ENCODE measurements at regions not wholly inside any gene's neighbourhood (a gene's known extent, or its start where the extent isn't known, plus 50 kb on each side); places are given as distances from the start of the nearest gene placed in this dataset.

DNA sequence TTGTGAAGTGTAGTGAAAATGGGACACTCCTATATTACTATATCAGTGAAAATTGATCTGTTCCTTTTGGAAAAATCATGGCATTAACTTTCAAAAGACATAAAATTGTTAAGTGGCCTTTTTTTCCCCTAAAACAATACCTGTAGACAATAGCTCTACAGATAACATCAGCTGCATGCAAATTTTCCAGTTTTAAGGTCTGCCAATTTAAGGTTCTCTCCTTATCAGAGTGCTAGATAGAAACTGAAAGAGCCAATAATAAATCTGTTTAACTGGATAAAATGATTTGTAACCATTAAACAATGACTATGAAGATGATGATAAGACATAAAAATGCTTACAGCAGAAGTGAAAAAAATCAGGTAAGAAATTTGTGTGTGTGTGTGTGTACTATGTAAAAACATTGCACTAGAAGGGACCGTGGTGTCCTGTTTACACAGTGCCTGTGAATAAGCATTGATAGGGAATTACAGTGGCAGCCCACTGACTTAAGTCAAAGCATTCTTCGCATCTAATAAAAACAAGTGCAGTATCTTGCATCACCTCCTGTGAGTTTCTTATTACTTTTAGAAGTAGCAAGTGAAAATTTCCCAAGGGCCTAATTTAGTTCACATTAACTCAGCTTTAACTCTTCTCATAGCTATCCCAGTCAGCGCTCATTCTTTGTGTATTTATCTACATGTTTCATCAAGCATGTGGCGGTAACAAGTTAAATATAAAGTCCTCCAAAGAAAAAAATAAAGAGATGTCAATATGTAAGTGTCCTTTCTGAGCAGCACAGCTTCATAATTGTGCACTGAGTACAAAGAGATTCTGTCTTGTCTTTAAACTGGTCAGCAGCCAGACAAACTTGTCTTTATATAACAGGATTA is 261.9 kb downstream of the ARL4A start:
- no peak for DNase-seq

DNA sequence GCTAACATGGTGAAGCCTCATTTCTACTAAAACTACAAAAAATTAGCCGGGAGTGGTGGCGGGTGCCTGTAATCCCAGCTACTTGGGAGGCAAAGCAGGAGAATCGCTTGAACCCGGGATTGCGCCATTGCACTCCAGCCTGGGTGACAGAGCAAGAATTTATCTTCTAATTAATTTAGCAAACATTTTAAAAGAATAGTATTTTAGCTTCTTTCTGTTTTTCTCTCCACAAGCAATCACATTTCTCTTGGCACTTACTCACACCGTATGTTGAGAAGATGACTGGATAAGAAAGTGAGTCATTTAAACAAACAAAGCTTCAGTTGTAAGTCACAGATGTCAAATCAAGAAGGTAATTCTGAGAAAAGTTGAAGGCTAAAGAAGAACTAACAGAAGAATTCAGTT is 264.0 kb downstream of the ARL4A start:
- no peak for DNase-seq

DNA sequence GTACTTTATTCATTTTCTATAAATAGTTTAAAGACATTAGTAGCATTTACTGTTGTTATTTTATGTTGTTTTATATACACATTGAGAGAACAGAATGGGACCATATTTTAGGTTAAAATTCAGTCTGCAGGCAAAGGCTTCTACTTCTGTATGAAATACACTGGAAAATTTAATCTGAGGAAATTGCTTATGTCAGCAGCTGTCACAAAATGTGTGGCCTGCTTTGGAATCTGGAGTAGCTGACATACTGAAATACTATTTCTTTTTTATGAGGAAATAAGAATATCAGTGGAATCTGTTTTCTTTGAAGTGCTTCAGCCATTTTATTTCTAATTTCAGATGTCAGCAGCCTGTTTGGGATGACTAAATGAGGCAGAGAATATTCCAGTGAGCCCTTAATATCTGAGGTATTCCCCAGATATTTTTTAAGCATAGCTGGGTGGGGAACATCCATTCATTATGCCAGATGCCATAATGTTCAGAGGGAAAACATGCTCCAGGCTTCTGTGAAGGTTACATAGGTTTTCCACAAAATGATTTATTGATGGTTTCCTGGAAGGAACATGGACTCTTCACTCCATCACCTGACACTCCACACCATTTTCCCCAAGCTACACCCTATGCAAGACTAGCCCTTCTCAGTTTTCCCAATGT is 267.1 kb downstream of the ARL4A start:
- no peak for DNase-seq

DNA sequence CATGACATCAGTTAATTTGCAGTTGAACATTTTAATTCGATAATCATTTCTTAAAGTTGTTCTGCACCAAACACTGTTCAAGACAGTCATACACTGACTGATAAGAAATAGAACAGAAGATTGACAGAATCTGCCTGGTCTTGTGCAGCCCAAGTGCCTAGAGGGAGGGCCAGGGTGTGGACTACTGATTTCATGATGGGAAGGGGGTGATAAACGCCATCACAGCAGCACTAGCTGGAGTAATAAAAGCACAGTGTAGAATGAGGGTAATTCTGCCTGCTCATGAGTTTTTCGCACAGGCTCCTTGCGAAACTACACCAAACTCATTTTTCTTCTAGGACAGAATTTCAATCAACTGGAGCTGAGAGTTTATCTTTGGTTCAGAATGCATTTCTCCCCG is 270.1 kb downstream of the ARL4A start:
- DNase-seq = no peak

DNA sequence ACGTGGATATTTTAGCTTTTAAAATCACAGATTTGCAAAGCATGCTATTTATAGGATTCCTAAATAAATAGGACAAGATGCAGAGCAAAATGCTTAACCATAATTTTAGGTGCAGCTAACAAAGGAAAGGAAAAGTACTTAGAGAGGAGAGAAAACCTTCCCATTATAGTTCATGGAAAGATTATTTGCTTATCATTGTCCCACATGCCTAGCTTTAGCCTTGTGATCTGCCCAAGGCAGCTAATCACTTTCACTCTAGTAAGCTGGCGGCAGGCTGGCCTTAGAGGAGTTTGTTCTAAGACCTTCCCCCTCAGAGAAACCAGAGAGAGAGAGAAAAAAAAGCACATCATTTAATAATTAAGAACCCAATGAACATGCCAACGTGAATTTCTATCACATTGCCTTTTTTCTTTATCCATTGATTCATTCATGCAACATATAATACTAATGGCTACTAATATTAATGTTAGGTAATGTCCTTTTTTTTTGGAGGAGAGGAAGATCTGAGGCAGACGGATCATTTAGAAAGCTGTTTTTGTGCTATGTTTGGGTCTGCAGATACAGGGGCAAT is 274.6 kb downstream of the ARL4A start:
- no peak for DNase-seq

DNA sequence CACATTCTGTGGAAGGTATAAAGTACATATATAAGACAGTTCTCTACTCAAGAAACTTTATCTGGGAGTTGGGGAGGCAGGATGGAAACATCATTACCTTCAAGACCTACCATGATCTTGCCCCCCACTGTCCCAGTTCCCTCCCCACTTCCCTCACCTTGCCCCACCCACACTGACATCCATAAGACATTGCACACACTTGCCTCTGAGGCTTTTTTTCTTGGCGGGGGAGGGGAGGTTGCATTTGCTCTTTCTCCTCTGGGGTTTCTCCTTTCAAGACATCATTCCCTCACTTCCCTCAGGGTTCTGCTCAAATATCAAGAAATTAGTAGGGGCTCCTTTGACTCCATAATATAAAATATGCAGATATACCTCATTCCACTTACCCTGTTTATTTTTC is 276.0 kb downstream of the ARL4A start:
- DNase-seq = no peak

DNA sequence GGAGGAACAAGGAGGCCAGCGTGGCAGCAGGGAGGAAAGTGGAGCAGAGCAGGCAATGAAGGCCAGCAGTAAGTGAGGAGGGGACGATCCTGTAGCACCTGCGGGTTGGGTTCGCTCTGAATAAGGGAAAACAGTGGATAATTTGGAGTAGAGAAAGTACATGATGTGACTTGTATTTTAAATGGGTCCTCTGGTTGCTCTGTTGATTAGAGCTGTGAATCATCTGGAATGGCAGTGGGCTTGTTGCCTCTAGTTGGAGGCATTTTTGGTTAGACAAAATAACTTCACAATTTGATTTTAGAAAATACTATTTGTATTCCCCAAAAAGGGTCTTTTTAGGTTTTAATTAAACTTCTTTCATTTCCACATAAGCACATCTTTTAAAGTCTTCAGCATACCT is 277.4 kb downstream of the ARL4A start:
- DNase-seq = no peak

DNA sequence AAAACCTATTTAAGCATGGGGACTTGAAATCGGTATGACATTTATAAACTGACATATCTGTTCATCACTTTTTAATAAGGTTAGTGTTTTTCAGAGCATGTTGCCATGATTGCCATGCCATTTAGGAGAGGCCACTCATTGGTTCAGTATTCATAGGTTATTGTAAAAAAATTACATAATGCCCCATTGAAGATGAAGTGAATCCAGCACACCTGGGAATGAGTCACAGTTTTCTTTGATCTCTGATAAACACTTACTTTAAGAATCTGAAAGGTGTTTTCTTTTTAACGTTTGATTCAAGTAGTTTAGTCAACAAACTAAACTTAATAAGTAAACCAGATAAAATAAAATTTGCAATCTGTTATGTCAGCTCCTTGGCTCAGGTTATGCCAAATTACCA is 278.3 kb downstream of the ARL4A start:
- DNase-seq = no peak

DNA sequence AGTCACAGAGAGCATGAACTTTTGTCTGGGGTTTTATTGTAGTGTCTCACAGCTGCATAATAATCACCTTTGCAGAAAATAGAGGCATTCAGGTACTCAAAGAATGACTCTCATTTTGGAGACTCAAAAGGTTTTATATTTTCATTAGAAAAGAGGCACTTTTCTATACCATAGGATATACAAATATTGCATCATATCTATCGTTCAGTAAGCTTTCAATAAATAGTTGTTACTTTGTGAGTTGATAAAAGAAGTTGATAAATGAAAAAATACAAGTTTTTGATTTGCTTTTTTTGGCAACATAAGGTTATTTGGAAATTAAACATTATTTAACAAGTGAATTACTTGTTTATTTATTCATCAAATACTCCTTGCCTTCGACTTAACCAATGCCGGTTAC is 279.9 kb downstream of the ARL4A start:
- DNase-seq = no peak

DNA sequence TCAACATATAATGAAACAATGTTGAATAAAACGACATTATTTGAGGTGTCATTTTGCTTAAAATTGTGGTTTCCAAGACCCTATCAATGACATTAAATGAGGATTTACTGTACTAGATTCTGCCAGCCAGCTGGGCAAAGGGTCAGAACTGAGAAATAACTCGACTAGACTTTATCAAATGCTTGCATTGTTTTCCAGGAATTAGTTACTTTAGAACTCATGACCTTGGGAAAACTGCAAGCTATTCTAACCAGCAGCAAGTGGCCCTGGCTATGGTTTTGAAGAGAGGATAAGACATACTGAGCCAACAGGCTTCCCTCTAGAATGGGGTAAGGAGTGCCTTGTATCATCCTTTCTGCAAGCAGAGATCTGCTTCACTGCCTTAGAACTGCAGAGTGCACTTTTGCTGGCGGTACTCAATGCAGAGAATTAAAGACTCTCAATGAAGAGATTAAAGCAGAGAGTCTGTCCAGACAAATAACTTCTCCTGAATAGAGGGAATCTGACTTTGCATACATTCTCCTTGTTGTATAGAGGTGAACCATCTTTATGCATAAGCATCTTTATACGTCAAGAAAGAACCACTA is 281.5 kb downstream of the ARL4A start:
- no peak for DNase-seq

DNA sequence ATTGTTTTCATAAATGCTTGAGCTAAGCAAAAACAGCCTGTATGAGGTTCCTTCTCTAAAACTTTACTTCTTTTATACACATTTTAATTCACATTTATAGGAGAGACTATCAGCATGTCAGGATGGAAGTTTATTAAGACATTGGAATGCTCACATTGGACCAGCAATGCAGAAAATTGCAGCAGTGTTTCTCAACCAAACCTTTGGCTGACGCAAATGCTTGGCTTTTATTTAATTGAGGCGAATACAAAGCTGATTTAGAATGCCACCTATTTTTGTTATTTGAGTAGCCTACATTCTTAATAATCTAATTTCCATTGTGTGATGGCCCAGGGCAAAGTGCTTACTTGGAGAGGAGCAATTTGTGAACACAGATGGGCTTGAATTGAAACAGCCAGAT is 283.2 kb downstream of the ARL4A start:
- DNase-seq = no peak

DNA sequence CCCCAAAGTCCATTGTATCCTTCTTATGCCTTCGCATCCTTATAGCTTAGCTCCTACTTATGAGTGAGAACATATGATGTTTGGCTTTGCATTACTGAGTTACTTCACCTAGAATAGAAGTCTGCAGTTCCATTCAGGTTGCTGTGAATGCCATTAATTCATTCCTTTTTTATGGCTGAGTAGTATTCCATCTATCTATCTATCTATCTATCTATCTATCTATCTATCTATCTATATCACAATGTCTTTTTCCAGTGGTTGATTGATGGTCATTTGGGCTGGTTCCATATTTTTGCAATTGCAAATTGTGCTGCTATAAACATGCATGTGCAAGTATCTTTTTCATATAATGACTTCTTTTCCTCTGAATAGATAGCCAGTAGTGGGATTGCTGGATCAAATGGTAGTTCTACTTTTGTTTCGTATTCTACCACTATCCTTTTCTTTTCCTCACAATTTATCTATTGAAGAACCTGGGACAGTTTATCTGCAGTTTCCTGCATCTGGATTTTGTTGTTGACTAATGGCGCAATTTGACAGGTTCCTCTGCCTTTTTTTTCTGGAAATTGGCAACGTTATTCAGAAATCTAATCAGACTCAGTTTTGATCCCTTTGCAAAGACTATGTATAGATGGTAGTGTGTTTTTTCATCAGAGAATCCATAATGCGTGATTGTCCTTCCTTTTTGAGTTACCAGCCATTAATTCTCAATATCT is 287.2 kb downstream of the ARL4A start:
- no peak for DNase-seq

DNA sequence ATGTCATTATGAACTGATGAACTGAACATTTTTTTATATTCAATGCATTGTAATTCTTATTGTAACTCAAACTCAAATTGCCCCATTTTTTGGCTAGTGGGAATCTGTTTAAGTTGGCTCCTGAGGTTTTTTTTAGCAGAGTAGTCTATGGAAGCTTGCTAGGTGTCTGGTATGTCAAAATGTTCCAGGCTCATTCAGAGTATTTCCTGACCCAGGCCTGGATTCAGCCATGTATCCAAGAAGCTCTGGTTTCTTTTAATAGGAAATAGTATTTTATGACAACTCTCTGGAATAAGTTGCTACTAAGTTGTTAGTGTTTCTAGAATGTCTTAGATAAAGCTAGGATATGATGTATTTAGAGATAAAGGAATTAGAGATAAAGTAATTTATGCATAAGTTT is 288.0 kb downstream of the ARL4A start:
- no peak for DNase-seq

DNA sequence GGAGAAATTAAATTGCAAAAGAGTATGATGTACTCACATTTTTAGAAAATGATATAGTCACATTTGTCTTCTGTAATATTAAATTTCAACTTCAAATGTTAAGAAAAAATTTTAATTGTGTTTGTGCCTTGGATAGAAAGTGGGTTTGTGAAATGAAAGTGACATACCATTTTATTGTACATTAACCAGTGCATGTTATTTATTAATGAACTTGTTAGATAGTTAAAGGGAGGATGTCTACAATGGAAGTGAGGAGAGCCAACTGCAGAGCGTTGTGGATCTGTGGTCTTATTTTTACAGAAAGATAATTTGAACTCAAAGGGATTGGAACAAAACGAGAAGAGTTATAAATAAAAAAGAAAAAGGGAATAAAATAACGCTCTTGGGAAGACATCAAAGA is 291.7 kb downstream of the ARL4A start:
- no peak for DNase-seq

DNA sequence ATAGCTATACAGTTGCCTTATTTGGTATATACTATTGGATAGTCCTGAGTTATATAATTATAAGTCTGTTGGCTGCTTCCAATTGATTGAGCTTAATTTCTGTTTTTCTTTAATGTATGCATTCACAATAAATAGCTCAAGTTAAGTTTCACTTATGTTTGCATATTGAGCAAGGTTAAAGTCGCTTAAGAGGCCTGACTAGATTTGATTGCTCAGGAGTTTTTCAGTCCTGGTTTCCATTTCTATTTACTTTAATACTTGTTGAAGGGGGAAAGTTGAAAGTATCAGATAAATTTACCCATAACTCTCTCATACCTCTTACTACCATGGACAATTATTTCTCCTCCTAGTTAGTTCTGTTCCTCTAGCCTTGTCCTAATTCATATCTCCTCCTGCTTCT is 294.7 kb downstream of the ARL4A start:
- no peak for DNase-seq

DNA sequence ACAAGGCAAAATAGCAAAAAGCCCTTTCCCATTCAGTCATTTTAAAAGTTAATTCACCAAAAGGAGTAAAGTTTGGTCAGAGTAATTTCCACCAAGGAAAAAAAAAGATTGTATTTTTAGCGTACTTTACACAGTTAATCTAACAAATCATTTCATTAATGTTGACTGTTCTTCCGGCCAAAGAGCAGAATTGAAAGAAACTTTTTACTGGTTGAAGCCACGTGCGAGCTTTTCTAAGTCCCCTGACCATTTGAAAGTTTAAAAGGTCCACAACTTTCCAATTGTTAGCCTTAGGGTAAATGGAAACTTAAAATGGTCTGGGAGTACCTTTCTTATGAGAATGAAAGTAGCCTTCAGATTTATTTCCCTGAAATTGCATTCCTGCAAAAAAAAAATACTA is 296.7 kb downstream of the ARL4A start:
- DNase-seq = no peak

DNA sequence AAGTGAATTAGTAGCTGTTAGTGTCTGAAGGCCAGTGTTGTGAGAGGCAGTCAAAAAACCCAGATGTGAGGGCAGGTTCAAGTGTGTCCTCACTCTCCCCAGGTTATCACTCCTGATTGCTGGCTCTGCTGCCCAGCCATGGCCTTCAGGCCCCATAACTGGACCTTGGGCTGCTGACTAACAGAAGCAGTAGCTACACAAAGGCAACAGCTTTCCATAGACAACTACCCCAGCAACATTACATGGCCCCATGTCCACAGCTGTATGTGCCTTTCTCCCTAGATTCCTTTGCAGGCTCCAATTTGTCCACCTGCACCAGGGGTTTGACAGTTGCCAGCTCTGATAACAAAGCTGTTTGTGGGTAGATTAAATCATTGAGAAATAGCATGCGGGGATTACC is 297.8 kb downstream of the ARL4A start:
- DNase-seq = no peak

DNA sequence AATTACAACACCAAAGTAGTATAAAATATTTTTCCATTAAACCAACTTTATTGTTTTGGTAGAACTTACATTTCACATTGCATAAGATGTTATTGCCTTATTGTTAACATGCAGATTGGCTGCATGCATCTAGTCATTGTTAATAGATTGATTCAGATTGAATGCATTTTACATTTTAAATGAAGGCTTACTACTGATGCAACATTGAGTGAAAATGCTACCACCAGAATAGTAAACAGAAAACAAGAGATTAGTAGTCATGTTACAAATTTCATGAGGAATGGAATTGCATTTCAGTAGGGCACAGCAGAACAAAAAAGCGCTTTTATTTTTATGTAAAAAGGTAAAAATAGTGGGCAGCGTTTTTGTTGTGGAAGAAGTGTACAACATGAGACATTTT is 298.3 kb downstream of the ARL4A start:
- no peak for DNase-seq

DNA sequence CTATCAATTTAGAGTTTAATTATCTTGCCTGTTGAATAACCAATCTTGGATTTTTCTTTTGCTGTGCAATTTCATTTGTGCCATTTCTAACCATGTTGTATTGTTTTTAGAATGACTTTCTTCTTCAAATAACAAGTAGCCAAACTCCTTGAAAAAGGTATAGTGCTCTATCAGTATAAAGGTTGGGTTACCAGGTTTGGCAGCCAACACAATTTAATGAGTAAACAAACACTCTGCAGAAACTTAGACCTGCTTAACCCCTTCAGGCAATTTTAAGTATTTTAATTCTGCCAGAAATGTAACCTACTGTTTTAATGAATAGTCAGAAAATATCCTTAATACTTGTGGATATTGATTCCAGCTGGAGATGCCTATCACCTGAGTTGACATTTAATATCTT is 299.8 kb downstream of the ARL4A start:
- DNase-seq = no peak

DNA sequence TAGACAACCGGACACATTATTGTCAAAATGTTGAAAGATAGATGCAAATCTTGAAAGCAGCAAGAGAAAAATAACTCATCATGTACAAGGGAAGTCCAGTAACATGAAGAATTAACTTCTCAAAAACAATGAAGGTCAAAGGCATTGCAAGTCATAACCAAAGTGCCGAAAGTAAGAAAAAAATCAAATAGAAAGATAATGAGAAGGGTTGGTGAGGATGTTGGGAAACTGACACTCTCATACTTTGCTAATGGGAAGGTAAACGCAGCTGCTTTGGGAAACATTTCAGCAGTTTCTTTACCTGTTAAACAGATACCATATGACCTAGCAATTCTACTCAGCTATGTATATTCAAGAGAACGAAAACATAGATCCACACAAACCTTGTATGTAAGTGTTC is 303.0 kb downstream of the ARL4A start:
- no peak for DNase-seq

DNA sequence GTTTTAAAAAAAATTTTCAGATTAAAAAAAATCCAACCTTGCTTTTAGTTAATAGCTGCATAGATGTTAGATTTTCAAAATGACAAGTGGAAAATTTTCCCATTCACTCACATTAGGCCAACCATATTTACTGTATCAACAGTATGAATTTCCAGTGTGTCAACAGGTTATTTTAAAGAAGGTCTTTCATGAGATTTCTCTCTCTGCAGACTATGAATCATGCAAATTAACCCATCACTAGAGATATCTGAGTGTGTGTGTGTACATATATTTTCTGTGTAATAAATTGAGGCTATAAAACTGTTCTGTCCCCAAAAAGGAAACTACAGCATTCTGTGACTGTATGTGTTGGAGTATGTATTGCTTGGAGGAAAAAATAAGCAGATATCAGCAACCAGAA is 305.6 kb downstream of the ARL4A start:
- no peak for DNase-seq

DNA sequence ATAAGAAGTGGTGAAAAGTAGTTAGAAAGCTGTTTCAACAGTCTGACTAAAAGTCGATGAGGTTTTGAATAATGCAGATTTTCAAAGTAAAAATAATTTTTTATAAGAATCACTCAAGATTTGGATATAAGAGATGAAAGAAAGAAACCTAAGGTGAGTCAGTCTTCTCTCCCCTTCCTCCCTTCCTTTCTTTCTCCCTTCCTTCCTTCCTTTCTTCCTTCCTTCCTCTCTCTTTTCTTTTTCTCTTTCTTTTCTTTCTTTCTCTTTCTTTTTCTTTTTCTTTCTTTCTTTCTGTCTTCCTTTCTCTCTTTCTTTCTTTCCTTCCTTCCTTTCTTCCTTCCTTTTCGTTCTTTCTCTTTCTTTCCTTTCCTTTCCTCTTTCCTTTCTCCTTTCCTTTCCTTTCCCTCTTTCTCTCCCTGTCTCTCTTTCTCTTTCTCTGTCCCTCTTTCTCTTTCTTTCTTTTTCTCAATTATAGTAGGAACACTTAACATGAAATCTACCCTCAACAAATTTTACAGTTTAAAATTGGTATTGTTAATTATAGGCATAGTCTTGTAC is 308.6 kb downstream of the ARL4A start:
- DNase-seq = no peak

DNA sequence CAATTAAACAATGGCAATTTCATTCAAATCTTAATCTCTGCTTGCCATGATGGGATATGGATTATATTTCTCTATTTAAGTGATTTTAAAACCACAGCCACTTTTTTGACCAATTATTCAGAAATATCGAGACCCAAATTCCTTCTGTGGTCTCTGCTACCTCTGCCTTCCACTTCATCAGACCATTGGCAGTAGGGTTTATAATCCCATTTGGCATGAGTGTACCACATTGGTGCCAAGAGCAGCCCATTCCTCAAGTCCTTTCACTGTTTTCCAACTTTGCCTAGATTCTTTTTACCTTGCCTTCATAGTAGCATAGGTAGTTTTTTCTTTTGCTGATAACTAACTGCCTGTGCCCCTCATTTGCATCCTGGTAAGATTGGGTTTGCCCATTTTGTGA is 319.9 kb downstream of the ARL4A start:
- DNase-seq = no peak

Data from inflammatory macrophage treated with lipopolysaccharide for 1 hour (primary cell).